ENCODE measurements at regions not wholly inside any gene's neighbourhood (a gene's known extent, or its start where the extent isn't known, plus 50 kb on each side); places are given as distances from the start of the nearest gene placed in this dataset.

GRCh38 chr18:56248610-56249235 lies 389.7 kb downstream of the TXNL1 start:
- TF ChIP-seq CHD2 (IDR thresholded peaks at IDR 0.05; ENCODE audit: low read length, partially characterized antibody) (no peak), POLR2A (IDR thresholded peaks at IDR 0.05; ENCODE audit: low read length) (no peak), CTCF (IDR thresholded peaks at IDR 0.05) (no peak), SREBF2 (IDR thresholded peaks at IDR 0.05) (no peak), USF2 (IDR thresholded peaks at IDR 0.05) (no peak), RCOR1 (IDR thresholded peaks at IDR 0.05; ENCODE audit: low read depth, low read length) (no peak), EP300 (IDR thresholded peaks at IDR 0.05) (no peak), CHD4 (IDR thresholded peaks at IDR 0.05; ENCODE audit: borderline replicate concordance) (no peak)
